Adrenal gland (tissue), 9 donors: ENCODE measurements at regions not wholly inside any gene's neighbourhood (a gene's known extent, or its start where the extent isn't known, plus 50 kb on each side); places are given as distances from the start of the nearest gene placed in this dataset.

Source experiments
- DNase-seq, 7 donors: peaks; one replicate each; pipeline ENCODE4 v3.0.0-alpha.2; 2019 to 2020
- H3K27ac ChIP-seq, 5 donors: fragments of 200-600 bp; sonication (generic) in 4 of 5; 1 replicate in 3 of 5; 2 replicates in 2 of 5; pipeline versions ENCODE4 v1.5.1 to v1.8.0; 2016 to 2020; ENCODE audit warnings: mild to moderate bottlenecking in 1 of 5
- H3K27me3 ChIP-seq: fragments of 200-600 bp; 2 replicates; pipeline ENCODE4 v1.8.0; 2021
- H3K36me3 ChIP-seq, 2 donors: fragments of 200-600 bp; replicated peaks in 1 of 2; 1 replicate in 1 of 2; 2 replicates in 1 of 2; pipeline versions ENCODE4 v1.5.1 to v1.8.0; 2018 to 2022
- H3K4me1 ChIP-seq, 2 donors: fragments of 200-600 bp; replicated peaks in 1 of 2; 1 replicate in 1 of 2; 2 replicates in 1 of 2; pipeline versions ENCODE4 v1.5.1 to v1.8.0; 2018 to 2021
- H3K4me3 ChIP-seq, 4 donors: fragments of 200-600 bp; sonication (generic) in 3 of 4; one replicate each; pipeline ENCODE4 v1.5.1; 2016 to 2018
- H3K9me3 ChIP-seq, 3 donors: fragments of 200-600 bp; sonication (generic) in 1 of 3; replicated peaks in 1 of 3; 1 replicate in 2 of 3; 2 replicates in 1 of 3; pipeline versions ENCODE4 v1.5.1 to v1.8.0; 2016 to 2021
- POLR2A ChIP-seq, 2 donors: fragments of 450-650 bp; IDR thresholded peaks; one replicate each; pipeline ENCODE4 v1.6.1; 2017; ENCODE audit warnings: antibody characterized with exemption in 2 of 2, mild to moderate bottlenecking in 2 of 2, moderate library complexity in 1 of 2
- WGBS, 4 donors: extraction: QIAGEN DNeasy Blood & Tissue Kit in 2 of 4; methylation state at CpG; one replicate each; pipeline versions ENCODE4 v1.1.5 to v1.1.7; 2013 to 2017; 5-methylcytosine and 5-hydroxymethylcytosine counted together
- intact Hi-C, 2 donors: fragments of 100-400 bp; cut with DNase I; formaldehyde crosslinking; loops; one replicate each; pipeline versions ENCODE4 v1.14.1 to v1.15.0; 2022 to 2023
- TF ChIP-seq, protein P1 (sequence below), 6 experiments: fragments of 450-650 bp in 4 of 6; fragments of 200-600 bp in 2 of 6; sonication (generic) in 1 of 6; IDR thresholded peaks; 1 replicate in 5 of 6; 2 replicates in 1 of 6; pipeline versions ENCODE4 v1.5.1 to v1.8.0; 2016 to 2021; ENCODE audit warnings: antibody characterized with exemption in 6 of 6, mild to moderate bottlenecking in 2 of 6, moderate library complexity in 1 of 6
- donor health status: healthy with polysubstance abuse.
- donor health status: Bipolar disorder and iron deficiency.
- donor health status: DM: yes; HTN: yes; CAD: no.
- donor health status: DM: no; HTN: no; CAD: no.
- donor health status: DM: no; HTN: no; CAD: no.

- H3K27ac ChIP-seq = no peak overlapping the region
- no peak for DNase-seq
- H3K4me1 ChIP-seq = no peaks in the 10 kb centered on the region
- no peaks in the 10 kb centered on the region for H3K9me3 ChIP-seq
- intact Hi-C loops = no loop called here
- TF ChIP-seq, protein P1, sequence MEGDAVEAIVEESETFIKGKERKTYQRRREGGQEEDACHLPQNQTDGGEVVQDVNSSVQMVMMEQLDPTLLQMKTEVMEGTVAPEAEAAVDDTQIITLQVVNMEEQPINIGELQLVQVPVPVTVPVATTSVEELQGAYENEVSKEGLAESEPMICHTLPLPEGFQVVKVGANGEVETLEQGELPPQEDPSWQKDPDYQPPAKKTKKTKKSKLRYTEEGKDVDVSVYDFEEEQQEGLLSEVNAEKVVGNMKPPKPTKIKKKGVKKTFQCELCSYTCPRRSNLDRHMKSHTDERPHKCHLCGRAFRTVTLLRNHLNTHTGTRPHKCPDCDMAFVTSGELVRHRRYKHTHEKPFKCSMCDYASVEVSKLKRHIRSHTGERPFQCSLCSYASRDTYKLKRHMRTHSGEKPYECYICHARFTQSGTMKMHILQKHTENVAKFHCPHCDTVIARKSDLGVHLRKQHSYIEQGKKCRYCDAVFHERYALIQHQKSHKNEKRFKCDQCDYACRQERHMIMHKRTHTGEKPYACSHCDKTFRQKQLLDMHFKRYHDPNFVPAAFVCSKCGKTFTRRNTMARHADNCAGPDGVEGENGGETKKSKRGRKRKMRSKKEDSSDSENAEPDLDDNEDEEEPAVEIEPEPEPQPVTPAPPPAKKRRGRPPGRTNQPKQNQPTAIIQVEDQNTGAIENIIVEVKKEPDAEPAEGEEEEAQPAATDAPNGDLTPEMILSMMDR (IDR thresholded peaks at IDR 0.05) = no peak
- TF ChIP-seq POLR2A (IDR thresholded peaks at IDR 0.05) = no peak
- no peak overlapping the region for H3K4me3 ChIP-seq
- no peaks in the 10 kb centered on the region for H3K36me3 ChIP-seq
- WGBS, 4 donors = 74 to 79% (median 76%) methylated on average over 4 of the region's 4 CpGs
- no peaks in the 10 kb centered on the region for H3K27me3 ChIP-seq
Observed at GRCh38 chr5:40394698-40395097, 285.0 kb upstream of the PTGER4 start.

- Histone ChIP-seq H3K27me3 (no peaks in the 10 kb centered on the region), H3K4me1 (no peaks in the 10 kb centered on the region), H3K4me3 (no peak overlapping the region), H3K9me3 (no peaks in the 10 kb centered on the region), H3K36me3 (no peaks in the 10 kb centered on the region), H3K27ac (no peak overlapping the region)
- no peak for DNase-seq
- no peak for TF ChIP-seq POLR2A (IDR thresholded peaks at IDR 0.05)
- TF ChIP-seq, protein P1 (IDR thresholded peaks at IDR 0.05) = no peak
- intact Hi-C loops = no loop called here
Observed at GRCh38 chr5:40391642-40392041, 288.1 kb upstream of the PTGER4 start.

DNA sequence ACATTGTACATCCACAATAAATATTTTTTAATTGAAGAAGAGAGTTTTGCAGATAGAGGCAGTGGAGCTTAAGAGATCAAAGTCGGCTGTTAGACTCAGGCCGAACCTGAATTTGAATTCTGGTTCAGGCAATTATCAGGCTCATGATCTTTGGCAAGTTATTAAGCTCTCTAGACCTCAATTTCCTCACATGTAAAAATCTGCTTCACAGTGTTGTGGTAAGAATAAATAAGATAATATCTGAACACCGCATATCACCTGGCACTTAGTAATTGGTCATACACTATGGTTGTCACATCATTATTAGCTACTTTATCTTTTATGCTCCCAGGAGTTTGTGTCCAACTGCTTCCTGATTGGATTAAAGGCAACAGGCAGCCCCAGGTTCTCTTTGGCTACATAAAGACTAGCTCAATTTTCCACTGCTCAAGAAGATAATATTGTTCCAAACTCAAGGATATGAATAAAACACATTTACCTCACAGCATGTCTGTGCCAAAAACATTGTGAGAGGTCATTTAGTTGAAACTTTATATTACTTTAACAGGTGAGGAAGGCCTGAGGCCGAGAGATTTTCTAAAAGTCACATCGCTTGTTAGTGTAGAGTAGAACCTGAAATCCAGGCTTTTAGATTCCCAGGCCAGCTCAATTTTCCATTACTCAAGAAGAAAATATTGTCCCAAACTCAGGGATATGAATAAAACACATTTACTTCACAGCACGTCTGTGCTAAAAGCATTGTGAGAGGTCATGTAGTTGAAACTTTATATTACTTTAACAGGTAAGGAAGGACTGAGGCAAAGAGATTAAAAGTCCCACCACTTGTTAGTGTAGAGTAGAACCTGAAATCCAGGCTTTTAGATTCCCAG, 289.2 kb upstream of the PTGER4 start:
- WGBS, 4 donors = 64 to 76% (median 70%) methylated on average over 6 of the region's 6 CpGs
- peaks cover 0 to 6% of the 10 kb centered on the region in 2 donors for H3K4me1 ChIP-seq
- no peaks in the 10 kb centered on the region for H3K27me3 ChIP-seq
- intact Hi-C loops = no loop called here
- TF ChIP-seq POLR2A (IDR thresholded peaks at IDR 0.05) = no peak
- TF ChIP-seq, protein P1 (IDR thresholded peaks at IDR 0.05) = no peak
- H3K27ac ChIP-seq = no peak overlapping the region
- DNase-seq = no peak
- no peaks in the 10 kb centered on the region for H3K36me3 ChIP-seq
- H3K4me3 ChIP-seq = no peak overlapping the region
- no peaks in the 10 kb centered on the region for H3K9me3 ChIP-seq

DNA sequence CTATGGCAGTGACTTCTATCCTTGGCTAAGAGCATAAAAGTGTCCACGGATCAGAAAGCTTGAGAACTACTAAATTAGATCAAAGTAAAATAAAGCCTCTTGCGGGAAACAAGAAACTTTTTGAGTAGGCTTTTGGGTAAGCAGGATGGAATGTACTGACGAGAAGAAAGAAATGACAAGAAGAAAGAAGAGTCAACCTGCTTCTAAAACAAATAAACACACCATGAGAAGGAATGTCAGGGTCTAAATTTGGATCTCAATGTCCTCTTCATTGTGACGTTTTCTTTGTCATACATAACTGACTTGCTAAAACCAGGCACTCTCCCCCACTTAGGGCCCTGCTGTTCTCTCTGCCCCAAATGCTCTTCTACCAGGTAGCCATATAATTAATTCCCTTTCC, 290.1 kb upstream of the PTGER4 start:
- H3K4me1 ChIP-seq = peaks cover 0 to 13% of the 10 kb centered on the region in 2 donors

More for the DNA sequence above, 290.1 kb upstream of the PTGER4 start:
- 66 to 78% (median 72%) methylated on average over 4 of the region's 4 CpGs for WGBS, 4 donors
- Histone ChIP-seq H3K9me3 (no peaks in the 10 kb centered on the region), H3K27ac (no peak overlapping the region), H3K36me3 (no peaks in the 10 kb centered on the region), H3K27me3 (no peaks in the 10 kb centered on the region), H3K4me3 (no peak overlapping the region)
- TF ChIP-seq, protein P1 (IDR thresholded peaks at IDR 0.05) = no peak
- TF ChIP-seq POLR2A (IDR thresholded peaks at IDR 0.05) = no peak
- no peak for DNase-seq
- intact Hi-C loops = no loop called here
